Endothelial cell of umbilical vein (primary cell): ENCODE measurements at regions not wholly inside any gene's neighbourhood (a gene's known extent, or its start where the extent isn't known, plus 50 kb on each side); places are given as distances from the start of the nearest gene placed in this dataset.

Experiments used
- BruUV-seq: library from RNA; stranded (reverse); fragments of 400-500 nt; replicated peaks from 2 replicates; lab custom pipeline; 2021; lab: Mats Ljungman, UMichigan
- CTCF ChIA-PET: fragments of 300-600, 350-600 bp; sonication (Branson Sonifier 250); formaldehyde crosslinking; loops from one replicate; lab custom pipeline; 2021; ENCODE audit warnings: antibody characterized with exemption, inconsistent platforms; lab: Charles Lee
- POLR2A ChIA-PET: fragments of 300-600, 350-600 bp; sonication (Branson Sonifier 250); formaldehyde crosslinking; loops from one replicate; lab custom pipeline; 2021; ENCODE audit warnings: antibody characterized with exemption, inconsistent platforms; lab: Charles Lee
- DNase-seq: peaks from one replicate; pipeline ENCODE4 v3.0.0-alpha.2; 2011; ENCODE audit warnings: low read depth, low spot score
- FAIRE-seq: peaks from 2 replicates; lab custom pipeline; 2011; peaks lifted over from hg19 to GRCh38; lab: Jason Lieb, UNC
- H2AFZ ChIP-seq: 2 replicates; pipeline ENCODE4 v1.6.0; 2012; ENCODE audit warnings: low read depth, low read length, control low read depth, inconsistent platforms
- H3K27ac ChIP-seq: 2 replicates; pipeline ENCODE4 v1.5.1; 2011; ENCODE audit warnings: low read depth, mild to moderate bottlenecking, control low read depth, low read length, moderate library complexity; ENCODE audit not compliant: insufficient read depth
- H3K27me3 ChIP-seq, 2 experiments: 2 replicates each; pipeline versions ENCODE4 v1.6.0 to v1.6.1; 2011; ENCODE audit warnings: low read length in 2 of 2, mixed read lengths in 1 of 2; ENCODE audit not compliant: control insufficient read depth in 2 of 2, insufficient read depth in 2 of 2
- H3K36me3 ChIP-seq, 2 experiments: 2 replicates in 1 of 2; 3 replicates in 1 of 2; pipeline ENCODE4 v1.5.1; 2011; ENCODE audit warnings: low read length in 2 of 2, mild to moderate bottlenecking in 1 of 2, moderate library complexity in 1 of 2; ENCODE audit not compliant: control insufficient read depth in 2 of 2, insufficient read depth in 2 of 2; ENCODE audit errors: extremely low read depth in 1 of 2
- H3K4me1 ChIP-seq: 3 replicates; pipeline ENCODE4 v1.5.1; 2011; ENCODE audit warnings: mild to moderate bottlenecking, low read length; ENCODE audit not compliant: control insufficient read depth, insufficient read depth; ENCODE audit errors: extremely low read depth
- H3K4me2 ChIP-seq: 2 replicates; pipeline ENCODE4 v1.6.1; 2011; ENCODE audit warnings: low read length, control low read depth, mixed read lengths; ENCODE audit not compliant: insufficient read depth
- H3K4me3 ChIP-seq, 3 experiments: fragments of 200-600 bp in 1 of 3; sonication (generic), shearing (Covaris generic) in 1 of 3; replicated peaks in 1 of 3; 2 replicates each; pipeline ENCODE4 v1.5.1; 2011 to 2016; ENCODE audit warnings: control low read depth in 3 of 3, low read length in 3 of 3, mild to moderate bottlenecking in 2 of 3, inconsistent platforms in 1 of 3, low read depth in 1 of 3, moderate library complexity in 1 of 3; ENCODE audit not compliant: insufficient read depth in 1 of 3
- H3K79me2 ChIP-seq: 2 replicates; pipeline ENCODE4 v1.6.0; 2012; ENCODE audit warnings: low read length, inconsistent platforms; ENCODE audit not compliant: control insufficient read depth, insufficient read depth
- H3K9ac ChIP-seq: replicated peaks from 2 replicates; pipeline ENCODE3; 2011; ENCODE audit warnings: low read length, control low read depth; ENCODE audit not compliant: insufficient read depth; ENCODE audit errors: extremely low read depth
- H3K9me1 ChIP-seq: replicated peaks from 3 replicates; pipeline ENCODE4 v1.6.0; 2011; ENCODE audit warnings: mild to moderate bottlenecking, low read length; ENCODE audit not compliant: control insufficient read depth, insufficient read depth; ENCODE audit errors: extremely low read depth
- H3K9me3 ChIP-seq: replicated peaks from 2 replicates; pipeline ENCODE4 v1.5.1; 2012; ENCODE audit warnings: low read length, inconsistent platforms; ENCODE audit not compliant: control insufficient read depth, insufficient read depth
- H4K20me1 ChIP-seq: replicated peaks from 2 replicates; pipeline ENCODE3; 2011; ENCODE audit warnings: mild to moderate bottlenecking, low read length; ENCODE audit not compliant: control insufficient read depth, insufficient read depth; ENCODE audit errors: extremely low read depth
- EZH2 ChIP-seq: IDR thresholded peaks from 2 replicates; pipeline ENCODE4 v1.6.1; 2012; ENCODE audit warnings: borderline replicate concordance, low read depth, mild to moderate bottlenecking, moderate library complexity, low read length, inconsistent platforms; ENCODE audit not compliant: severe bottlenecking
- FOS ChIP-seq: IDR thresholded peaks from 2 replicates; pipeline ENCODE4 v1.6.1; 2011; ENCODE audit warnings: mild to moderate bottlenecking, low read length, moderate library complexity, borderline replicate concordance; ENCODE audit not compliant: insufficient read depth
- GATA2 ChIP-seq: IDR thresholded peaks from 2 replicates; pipeline ENCODE4 v1.7.0; 2011; ENCODE audit warnings: low read depth, mild to moderate bottlenecking, moderate library complexity, mixed read lengths, low read length; ENCODE audit not compliant: insufficient read length, insufficient read depth
- JUN ChIP-seq: IDR thresholded peaks from 2 replicates; pipeline ENCODE4 v1.6.1; 2011; ENCODE audit warnings: borderline replicate concordance, low read depth; ENCODE audit not compliant: insufficient read length, insufficient read depth
- MAX ChIP-seq: IDR thresholded peaks from 2 replicates; pipeline ENCODE4 v1.6.1; 2011; ENCODE audit not compliant: insufficient read depth, insufficient read length
- MYC ChIP-seq: IDR thresholded peaks from one replicate; pipeline ENCODE4 v1.6.1; 2011; ENCODE audit warnings: mild to moderate bottlenecking, low read depth, low read length
- POLR2A ChIP-seq: IDR thresholded peaks from 2 replicates; pipeline ENCODE4 v1.6.1; 2012; ENCODE audit warnings: low read depth, mild to moderate bottlenecking, control low read depth, low read length
- POLR2AphosphoS5 ChIP-seq: IDR thresholded peaks from 2 replicates; pipeline ENCODE4 v1.6.1; 2012; ENCODE audit warnings: low read depth, mild to moderate bottlenecking, control low read depth, low read length, moderate library complexity; ENCODE audit not compliant: insufficient read depth
- dilution Hi-C: fragments of 300-500 bp; cut with MboI; formaldehyde crosslinking; loops from one replicate; pipeline ENCODE4 v1.15.0; 2019; ENCODE audit warnings: low sequenced_read_pairs; ENCODE audit not compliant: extremely low pct_ligation_motif_present
- intact Hi-C: fragments of 100-400 bp; cut with micrococcal nuclease; formaldehyde crosslinking; loops from one replicate; pipeline ENCODE4 v1.10.0; 2022
- TF ChIP-seq, protein P1 (sequence below), 2 donors: IDR thresholded peaks; 1 replicate in 1 of 2; 2 replicates in 1 of 2; pipeline ENCODE4 v1.5.1; 2011; ENCODE audit warnings: low read length in 2 of 2, mild to moderate bottlenecking in 2 of 2, moderate library complexity in 2 of 2, control low read depth in 1 of 2, inconsistent platforms in 1 of 2, low read depth in 1 of 2; ENCODE audit not compliant: insufficient read depth in 1 of 2; ENCODE audit errors: extremely low read depth in 1 of 2

DNA sequence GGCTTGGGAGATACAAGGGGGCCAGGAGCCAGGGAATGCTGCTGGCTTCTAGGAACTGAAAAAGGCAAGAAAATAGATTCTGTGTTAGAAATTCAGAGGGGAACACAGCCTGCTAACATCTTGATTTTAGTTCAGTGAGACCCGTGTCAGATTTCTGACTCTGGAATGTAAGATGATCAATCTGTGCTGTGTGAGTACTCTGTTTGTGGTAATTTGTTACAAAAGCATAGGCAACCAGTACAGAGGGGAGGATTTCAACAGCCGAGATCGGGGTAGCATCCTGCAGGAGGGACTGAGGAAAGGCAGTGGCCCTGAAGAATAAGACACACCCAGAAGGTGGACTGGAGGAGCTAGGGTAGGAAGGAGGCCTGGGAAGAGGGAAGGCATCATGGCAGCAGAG, 410.0 kb upstream of the CCDC196 start:
- no peaks in the 10 kb centered on the region for H3K9me3 ChIP-seq
- intact Hi-C loops: no loop called here
- H3K36me3 ChIP-seq: no peaks in the 10 kb centered on the region
- CTCF ChIA-PET: no interaction called here
- no peak overlapping the region for H2AFZ ChIP-seq
- no peaks in the 10 kb centered on the region for H3K4me1 ChIP-seq
- peaks cover 3 to 6% of the 10 kb centered on the region in 2 experiments for H3K27me3 ChIP-seq
- BruUV-seq: no TSS peak
- H3K79me2 ChIP-seq: no peaks in the 10 kb centered on the region
- no peak overlapping the region for H3K27ac ChIP-seq
- no peak for DNase-seq
- no peaks in the 10 kb centered on the region for H3K9me1 ChIP-seq
- no peak overlapping the region for H3K4me2 ChIP-seq
- no peak for TF ChIP-seq MAX
- no peak for TF ChIP-seq MYC
- no peak for TF ChIP-seq FOS
- TF ChIP-seq, protein P1, sequence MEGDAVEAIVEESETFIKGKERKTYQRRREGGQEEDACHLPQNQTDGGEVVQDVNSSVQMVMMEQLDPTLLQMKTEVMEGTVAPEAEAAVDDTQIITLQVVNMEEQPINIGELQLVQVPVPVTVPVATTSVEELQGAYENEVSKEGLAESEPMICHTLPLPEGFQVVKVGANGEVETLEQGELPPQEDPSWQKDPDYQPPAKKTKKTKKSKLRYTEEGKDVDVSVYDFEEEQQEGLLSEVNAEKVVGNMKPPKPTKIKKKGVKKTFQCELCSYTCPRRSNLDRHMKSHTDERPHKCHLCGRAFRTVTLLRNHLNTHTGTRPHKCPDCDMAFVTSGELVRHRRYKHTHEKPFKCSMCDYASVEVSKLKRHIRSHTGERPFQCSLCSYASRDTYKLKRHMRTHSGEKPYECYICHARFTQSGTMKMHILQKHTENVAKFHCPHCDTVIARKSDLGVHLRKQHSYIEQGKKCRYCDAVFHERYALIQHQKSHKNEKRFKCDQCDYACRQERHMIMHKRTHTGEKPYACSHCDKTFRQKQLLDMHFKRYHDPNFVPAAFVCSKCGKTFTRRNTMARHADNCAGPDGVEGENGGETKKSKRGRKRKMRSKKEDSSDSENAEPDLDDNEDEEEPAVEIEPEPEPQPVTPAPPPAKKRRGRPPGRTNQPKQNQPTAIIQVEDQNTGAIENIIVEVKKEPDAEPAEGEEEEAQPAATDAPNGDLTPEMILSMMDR (IDR thresholded peaks at IDR 0.05; ENCODE audit: extremely low read depth in 1 of 2, insufficient read depth in 1 of 2, low read depth in 1 of 2, low read length in 2 of 2): no peak
- TF ChIP-seq GATA2: no peak
- no peaks in the 10 kb centered on the region for H4K20me1 ChIP-seq
- POLR2A ChIA-PET: no interaction called here
- H3K9ac ChIP-seq: no peak overlapping the region
- FAIRE-seq: no peak
- dilution Hi-C loops: no loop called here
- H3K4me3 ChIP-seq: no peak overlapping the region

DNA sequence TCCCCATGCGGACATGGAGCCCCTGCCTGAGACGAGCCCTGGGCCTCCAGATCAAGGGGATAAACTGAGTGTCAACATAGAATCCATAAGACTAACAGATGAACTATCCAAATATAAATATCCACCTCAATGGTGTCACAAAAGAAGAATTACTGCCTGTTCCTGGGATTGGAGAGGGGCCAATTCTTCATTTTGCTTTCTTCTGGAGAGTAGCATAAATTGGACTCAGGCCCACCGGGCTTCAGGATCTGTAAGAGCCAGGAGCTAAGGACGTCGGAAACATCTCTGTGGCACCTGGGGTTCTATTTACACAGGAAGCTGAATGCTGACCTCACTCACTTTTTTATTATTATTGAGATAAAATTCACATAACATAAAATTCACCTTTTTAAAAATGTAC, 408.2 kb upstream of the CCDC196 start:
- Histone ChIP-seq H3K79me2 (no peaks in the 10 kb centered on the region), H3K4me1 (no peaks in the 10 kb centered on the region), H3K9me3 (no peaks in the 10 kb centered on the region), H3K36me3 (no peaks in the 10 kb centered on the region), H3K27me3 (peaks cover 0 to 3% of the 10 kb centered on the region in 2 experiments), H2AFZ (no peak overlapping the region), H3K4me2 (no peak overlapping the region), H3K4me3 (no peak overlapping the region), H3K9me1 (no peaks in the 10 kb centered on the region), H3K9ac (no peak overlapping the region), H4K20me1 (no peaks in the 10 kb centered on the region), H3K27ac (no peak overlapping the region)
- TF ChIP-seq MAX: no peak
- no peak for TF ChIP-seq GATA2
- TF ChIP-seq, protein P1 (IDR thresholded peaks at IDR 0.05; ENCODE audit: extremely low read depth in 1 of 2, insufficient read depth in 1 of 2, low read depth in 1 of 2, low read length in 2 of 2): no peak
- TF ChIP-seq JUN: no peak
- no peak for TF ChIP-seq EZH2
- TF ChIP-seq POLR2A: no peak
- TF ChIP-seq POLR2AphosphoS5: no peak
- TF ChIP-seq FOS: no peak
- no peak for TF ChIP-seq MYC
- dilution Hi-C loops: no loop called here
- ChIA-PET CTCF (no interaction called here), POLR2A (no interaction called here)
- BruUV-seq: no TSS peak
- FAIRE-seq (no peak), DNase-seq (peak; percentile 23)
- intact Hi-C loops: no loop called here
